Brain microvascular endothelial cell (primary cell): ENCODE measurements at regions not wholly inside any gene's neighbourhood (a gene's known extent, or its start where the extent isn't known, plus 50 kb on each side); places are given as distances from the start of the nearest gene placed in this dataset.
"Not testable (repeated sequence)": the region's sequence is repeated elsewhere in the genome, so short reads cannot be mapped to it uniquely, and the experiment has no call there.

Experiments
- DNase-seq: peaks from one replicate; pipeline ENCODE4 v3.0.0-alpha.2; 2020
- H3K27ac ChIP-seq: fragments of 250-450 bp; sonication (Bioruptor Pico); 2 replicates; pipeline ENCODE4 v1.5.1; 2020; ENCODE audit warnings: mild to moderate bottlenecking, moderate library complexity
- H3K27me3 ChIP-seq: fragments of 250-450 bp; sonication (Bioruptor Pico); replicated peaks from 2 replicates; pipeline ENCODE4 v1.5.1; 2020; ENCODE audit warnings: mild to moderate bottlenecking
- H3K36me3 ChIP-seq: fragments of 250-450 bp; sonication (Bioruptor Pico); replicated peaks from 2 replicates; pipeline ENCODE4 v1.5.1; 2020; ENCODE audit warnings: mild to moderate bottlenecking
- H3K4me3 ChIP-seq: 2 replicates; pipeline ENCODE4 v1.5.1; 2011; ENCODE audit warnings: low read depth, mild to moderate bottlenecking, control low read depth, low read length, moderate library complexity
- in situ Hi-C: cut with HindIII; loops from 2 replicates; pipeline ENCODE4 v1.10.0; 2017; ENCODE audit warnings: low sequenced_read_pairs, low pct_ligation_motif_present

- H3K27me3 ChIP-seq, H3K4me3 ChIP-seq, DNase-seq, H3K36me3 ChIP-seq, H3K27ac ChIP-seq, in situ Hi-C loops: not testable (repeated sequence)
These were observed 85.1 kb upstream of the HSFY2 start for GRCh38 chrY:18858484-18859191.

- DNase-seq, H3K36me3 ChIP-seq, H3K4me3 ChIP-seq, H3K27ac ChIP-seq, H3K27me3 ChIP-seq, in situ Hi-C loops: not testable (repeated sequence)
These were observed 81.6 kb upstream of the HSFY2 start for GRCh38 chrY:18855184-18855583.

- H3K36me3 ChIP-seq, DNase-seq, H3K4me3 ChIP-seq, H3K27ac ChIP-seq, H3K27me3 ChIP-seq, in situ Hi-C loops: not testable (repeated sequence)
These were observed 79.8 kb upstream of the HSFY2 start for GRCh38 chrY:18853323-18853722.

- H3K27ac ChIP-seq, DNase-seq, H3K27me3 ChIP-seq, in situ Hi-C loops, H3K4me3 ChIP-seq, H3K36me3 ChIP-seq: not testable (repeated sequence)
These were observed 63.1 kb upstream of the HSFY2 start for GRCh38 chrY:18836643-18837042.
